Stimulated activated CD8-positive, alpha-beta memory T cell treated with anti-CD3 and anti-CD28 coated beads, Interleukin-15, amount 100 ng/mL, for 1 hour (primary cell): ENCODE measurements at regions not wholly inside any gene's neighbourhood (a gene's known extent, or its start where the extent isn't known, plus 50 kb on each side); places are given as distances from the start of the nearest gene placed in this dataset.
"Not testable (repeated sequence)": the region's sequence is repeated elsewhere in the genome, so short reads cannot be mapped to it uniquely, and the experiment has no call there.

Experiments
- DNase-seq: peaks from one replicate; pipeline ENCODE4 v3.0.0-alpha.2; 2020; ENCODE audit warnings: low read depth

DNA sequence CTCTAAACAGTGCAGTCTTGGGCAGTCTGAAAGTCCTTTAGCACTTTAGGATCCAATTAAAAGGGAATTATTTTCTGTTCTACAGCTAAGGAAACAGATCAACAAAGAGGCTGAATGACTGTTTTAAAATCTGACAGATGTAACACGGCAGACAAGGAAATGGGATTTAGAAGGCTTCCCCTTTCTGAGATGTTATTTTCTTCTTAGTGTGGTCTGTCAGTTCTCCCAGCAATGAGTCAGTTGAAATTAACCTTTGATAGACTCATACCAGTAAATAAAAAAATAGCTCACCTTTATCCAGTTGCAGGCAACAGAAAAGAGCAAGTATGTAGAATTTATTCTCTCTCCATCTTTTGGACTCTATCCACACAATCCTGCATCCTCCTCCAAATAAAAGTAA lies 98.1 kb downstream of the NEDD1 start:
- no peak for DNase-seq

GRCh38 chr12:97005646-97006045 lies 98.6 kb downstream of the NEDD1 start:
- no peak for DNase-seq

- DNase-seq, result no peak
Measured at GRCh38 chr12:97006585-97006984, 99.5 kb downstream of the NEDD1 start.

DNA sequence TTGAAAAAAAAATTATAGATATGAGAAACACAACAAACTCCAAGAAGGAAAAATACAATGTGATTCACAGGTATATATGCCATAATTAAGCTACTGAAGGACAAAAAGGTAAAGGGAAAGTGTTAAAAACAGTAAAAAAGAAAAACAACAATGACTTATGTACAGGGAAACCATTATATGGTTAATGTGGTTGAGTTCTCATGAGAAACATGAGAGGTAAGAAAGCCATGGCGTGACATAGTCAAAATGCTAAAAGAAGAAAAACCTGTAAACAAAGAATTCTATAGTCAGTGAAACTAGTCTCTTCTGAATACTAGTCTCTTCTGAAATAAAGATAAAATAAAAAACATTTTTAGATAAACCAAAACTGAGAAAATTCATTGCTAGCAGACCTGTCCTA lies 109.1 kb downstream of the NEDD1 start:
- no peak for DNase-seq

GRCh38 chr12:97017213-97017612 lies 110.2 kb downstream of the NEDD1 start:
- no peak for DNase-seq

- DNase-seq, result no peak
Measured at GRCh38 chr12:97022536-97023230, 115.6 kb downstream of the NEDD1 start.

DNA sequence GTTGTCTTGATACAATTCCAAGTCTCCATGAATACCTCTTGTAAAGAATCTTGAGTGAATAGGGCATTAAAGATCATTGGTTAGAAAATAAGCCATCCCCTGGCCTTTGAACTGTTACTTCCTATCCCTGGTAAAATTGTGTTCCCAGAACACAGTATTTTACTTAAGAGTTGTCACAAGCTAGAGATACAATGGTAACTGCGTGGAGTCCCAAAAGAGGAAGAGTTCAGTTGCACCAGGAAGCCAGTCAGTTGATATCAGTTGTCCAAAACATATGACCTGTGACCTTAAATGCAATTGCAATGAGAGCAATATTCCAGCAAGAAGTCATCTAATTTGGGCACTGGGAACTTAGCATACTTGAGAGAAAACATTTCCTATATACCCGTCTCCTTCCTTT lies 117.3 kb downstream of the NEDD1 start:
- DNase-seq, result no peak

GRCh38 chr12:97026901-97027300 lies 119.8 kb downstream of the NEDD1 start:
- DNase-seq, result no peak

- DNase-seq, result no peak
Measured at GRCh38 chr12:97027482-97027881, 120.4 kb downstream of the NEDD1 start.

DNA sequence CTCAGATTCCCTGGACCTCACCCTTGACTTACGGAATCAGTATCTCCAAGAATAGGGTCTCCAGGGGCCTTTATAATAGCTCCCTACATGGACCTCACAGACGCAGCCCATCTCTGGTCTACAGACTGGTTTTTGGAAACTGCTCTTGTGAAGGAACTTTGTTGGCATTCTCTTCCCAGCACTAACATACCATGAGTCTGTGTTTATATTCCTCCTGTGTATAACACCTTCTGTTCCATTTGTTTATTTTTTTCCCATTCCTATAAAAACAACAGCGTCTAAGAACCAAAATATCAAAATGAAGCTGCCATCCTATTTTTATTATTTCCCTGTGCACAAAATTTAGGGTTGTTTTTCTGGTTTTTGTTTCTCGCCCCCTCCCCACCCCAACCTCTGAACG lies 131.1 kb downstream of the NEDD1 start:
- no peak for DNase-seq

DNA sequence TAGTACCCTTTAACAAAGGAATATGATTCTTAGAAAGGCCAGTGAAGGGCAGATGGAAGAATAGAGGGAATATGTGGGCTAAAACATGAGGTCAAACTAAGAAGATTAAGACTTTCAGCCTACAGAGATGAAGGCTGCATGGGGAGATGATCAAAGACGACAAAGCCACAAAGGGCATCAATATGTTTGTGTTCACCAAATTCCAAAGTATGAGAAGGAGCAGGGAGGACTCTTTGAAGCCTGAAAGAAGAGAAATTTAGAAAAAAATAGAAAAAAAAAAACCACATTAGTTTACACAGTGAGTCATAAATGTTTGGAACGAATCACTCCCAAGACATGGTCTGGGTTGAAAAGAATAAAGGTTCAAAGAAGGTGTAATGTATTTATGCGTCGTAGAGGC lies 131.8 kb downstream of the NEDD1 start:
- no peak for DNase-seq

DNA sequence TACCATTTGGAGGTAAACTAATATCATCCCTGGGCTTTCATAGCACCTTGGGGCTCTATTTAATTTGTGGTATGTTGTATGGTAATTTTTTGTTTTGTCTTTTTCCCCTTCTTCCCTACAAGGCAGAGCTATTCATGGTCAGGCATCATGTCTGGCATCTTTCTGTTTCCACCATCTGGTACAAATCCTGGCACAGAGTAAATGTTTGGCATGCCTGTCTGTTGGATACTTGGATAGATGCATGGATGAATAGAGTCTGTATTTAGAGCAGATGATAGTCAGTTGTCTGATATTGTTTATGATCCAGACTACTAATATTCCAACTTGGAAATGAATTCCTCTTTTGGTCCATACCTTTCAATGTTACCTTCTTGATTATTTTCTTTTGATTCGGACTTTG lies 139.8 kb downstream of the NEDD1 start:
- DNase-seq, result no peak

DNA sequence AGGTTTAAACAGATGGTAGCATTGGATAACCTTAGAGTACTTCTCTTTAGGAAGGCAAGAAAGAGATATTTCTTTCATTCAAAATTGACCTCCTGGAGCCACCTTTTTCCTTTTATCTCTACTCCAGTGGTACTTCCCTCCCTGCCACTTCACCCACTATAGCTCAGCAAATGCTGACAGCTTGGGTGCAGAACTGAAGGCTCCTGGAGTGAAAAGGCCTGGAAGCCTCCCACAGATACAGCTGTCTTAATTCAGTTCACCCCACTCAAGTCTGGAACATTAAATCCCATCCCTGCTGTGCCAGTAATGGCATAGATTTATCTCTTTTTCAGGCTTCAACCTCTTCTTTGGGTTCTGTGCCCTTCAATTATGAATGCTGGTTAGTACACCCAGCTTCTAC lies 140.3 kb downstream of the NEDD1 start:
- no peak for DNase-seq

DNA sequence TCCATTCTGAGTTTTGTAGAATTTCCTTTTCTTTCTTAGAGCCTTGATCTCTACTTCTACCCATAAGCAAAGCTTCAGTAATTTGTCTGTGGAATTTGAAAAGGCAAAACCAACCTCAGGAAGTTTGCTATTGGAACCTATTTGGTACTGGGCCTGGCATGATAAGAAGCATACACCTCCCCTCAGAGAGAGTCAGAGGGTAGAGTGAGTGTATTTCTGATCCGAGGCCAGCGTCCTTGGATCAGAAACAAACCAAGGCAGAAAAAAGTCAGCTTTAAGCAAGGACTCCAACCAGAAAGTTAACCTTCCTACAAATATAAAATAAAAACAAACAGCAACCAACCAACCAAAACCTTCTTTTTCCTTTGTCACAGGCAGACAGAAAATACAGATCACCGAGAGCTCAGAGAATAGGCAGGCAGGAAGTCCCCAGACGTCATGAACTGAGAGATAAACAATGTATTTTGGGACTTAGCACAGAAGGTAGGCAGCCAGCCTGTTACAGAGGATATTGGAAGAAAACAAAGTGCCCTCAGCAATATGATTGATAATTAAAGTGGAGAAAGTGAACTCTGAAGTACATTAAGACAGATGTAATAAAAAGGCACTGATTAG lies 141.5 kb downstream of the NEDD1 start:
- no peak for DNase-seq

GRCh38 chr12:97050509-97050908 lies 143.5 kb downstream of the NEDD1 start:
- DNase-seq, result no peak

- DNase-seq, result no peak
Measured at GRCh38 chr12:97051341-97051740, 144.3 kb downstream of the NEDD1 start.

GRCh38 chr12:97061171-97061570 lies 154.1 kb downstream of the NEDD1 start:
- DNase-seq, result no peak

DNA sequence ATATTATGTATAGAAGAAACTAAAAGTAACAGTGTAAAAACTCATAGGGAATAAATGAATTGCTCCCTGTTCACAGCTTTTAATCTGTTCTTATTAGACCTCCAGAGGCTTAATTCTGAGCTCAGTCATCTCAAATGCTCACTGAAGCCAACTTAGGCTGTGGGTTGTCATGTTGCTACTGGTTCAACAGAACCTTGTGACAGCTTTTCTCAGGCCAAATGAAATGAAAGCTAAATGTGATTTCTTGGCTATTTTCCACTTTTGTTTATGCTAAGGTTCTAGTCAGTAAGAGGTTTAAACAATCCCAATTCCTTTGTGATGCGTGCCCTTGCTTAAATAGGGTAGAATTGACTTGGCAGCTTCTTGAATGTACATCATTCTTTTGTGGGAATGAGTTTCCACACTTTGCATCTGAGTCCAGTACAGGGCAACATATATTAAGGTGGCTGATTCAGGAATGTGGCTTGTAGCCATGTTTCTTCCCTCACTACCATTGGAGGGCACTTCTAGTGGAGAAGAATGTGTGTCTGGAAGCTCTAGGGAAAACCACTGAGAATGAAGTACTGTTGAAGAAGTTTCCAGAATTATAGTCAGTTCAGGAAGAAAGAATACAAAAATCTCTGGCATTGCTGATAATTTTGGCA lies 156.4 kb downstream of the NEDD1 start:
- DNase-seq, result no peak

GRCh38 chr12:97075161-97075933 lies 168.3 kb downstream of the NEDD1 start:
- no peak for DNase-seq

- DNase-seq, result no peak
Measured at GRCh38 chr12:97075934-97076630, 169.0 kb downstream of the NEDD1 start.

DNA sequence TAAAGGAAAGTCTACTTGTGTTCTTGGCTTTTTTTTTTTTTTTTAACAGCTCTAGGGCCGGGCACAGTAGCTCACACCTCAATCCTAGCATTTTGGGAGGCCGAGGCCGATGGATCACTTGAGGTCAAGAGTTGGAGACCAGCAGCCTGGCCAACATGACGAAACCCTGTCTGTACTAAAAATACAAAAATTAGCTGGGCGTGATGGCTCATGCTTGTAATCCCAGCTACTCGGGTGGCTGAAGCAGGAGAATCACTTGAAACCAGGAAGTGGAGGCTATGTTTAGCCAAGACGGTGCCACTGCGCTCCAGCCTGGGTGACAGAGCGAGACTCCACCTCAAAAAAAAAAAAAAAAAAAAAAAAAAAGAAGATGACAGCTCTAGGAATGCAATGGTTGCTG lies 169.9 kb downstream of the NEDD1 start:
- not testable (repeated sequence) for DNase-seq

DNA sequence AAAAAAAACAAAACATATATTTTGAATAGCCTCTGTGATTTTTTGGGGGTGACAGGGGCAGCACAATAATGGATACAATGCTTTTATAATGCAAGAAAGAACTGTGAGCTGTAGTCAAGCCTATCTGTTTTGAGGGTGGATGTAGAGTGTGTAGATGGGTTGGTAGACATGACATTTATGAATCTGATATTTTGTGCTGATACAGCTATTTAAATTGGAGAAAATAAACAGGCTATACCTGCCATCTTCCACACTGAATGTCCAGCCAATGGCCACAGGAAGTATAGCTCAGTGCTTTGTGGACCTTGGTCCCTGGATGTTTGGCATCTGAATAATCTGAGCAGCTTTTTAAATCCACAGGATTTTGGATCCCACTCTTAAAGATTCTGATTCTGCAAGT lies 175.0 kb downstream of the NEDD1 start:
- DNase-seq, result no peak
